ENCODE measurements at regions not wholly inside any gene's neighbourhood (a gene's known extent, or its start where the extent isn't known, plus 50 kb on each side); places are given as distances from the start of the nearest gene placed in this dataset.

- peak; percentile 5 for DNase-seq (ENCODE audit: extremely low read depth, low read depth)
- TF ChIP-seq, protein P1, sequence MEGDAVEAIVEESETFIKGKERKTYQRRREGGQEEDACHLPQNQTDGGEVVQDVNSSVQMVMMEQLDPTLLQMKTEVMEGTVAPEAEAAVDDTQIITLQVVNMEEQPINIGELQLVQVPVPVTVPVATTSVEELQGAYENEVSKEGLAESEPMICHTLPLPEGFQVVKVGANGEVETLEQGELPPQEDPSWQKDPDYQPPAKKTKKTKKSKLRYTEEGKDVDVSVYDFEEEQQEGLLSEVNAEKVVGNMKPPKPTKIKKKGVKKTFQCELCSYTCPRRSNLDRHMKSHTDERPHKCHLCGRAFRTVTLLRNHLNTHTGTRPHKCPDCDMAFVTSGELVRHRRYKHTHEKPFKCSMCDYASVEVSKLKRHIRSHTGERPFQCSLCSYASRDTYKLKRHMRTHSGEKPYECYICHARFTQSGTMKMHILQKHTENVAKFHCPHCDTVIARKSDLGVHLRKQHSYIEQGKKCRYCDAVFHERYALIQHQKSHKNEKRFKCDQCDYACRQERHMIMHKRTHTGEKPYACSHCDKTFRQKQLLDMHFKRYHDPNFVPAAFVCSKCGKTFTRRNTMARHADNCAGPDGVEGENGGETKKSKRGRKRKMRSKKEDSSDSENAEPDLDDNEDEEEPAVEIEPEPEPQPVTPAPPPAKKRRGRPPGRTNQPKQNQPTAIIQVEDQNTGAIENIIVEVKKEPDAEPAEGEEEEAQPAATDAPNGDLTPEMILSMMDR (IDR thresholded peaks at IDR 0.05; ENCODE audit: low read depth, low read length) = no peak
These were observed 228.5 kb downstream of the PCDH7 start for GRCh38 chr4:30948653-30949052.

- DNase-seq (ENCODE audit: extremely low read depth, low read depth) = no peak
- TF ChIP-seq, protein P1 (IDR thresholded peaks at IDR 0.05; ENCODE audit: low read depth, low read length) = no peak
These were observed 230.6 kb downstream of the PCDH7 start for GRCh38 chr4:30950737-30951136.

DNA sequence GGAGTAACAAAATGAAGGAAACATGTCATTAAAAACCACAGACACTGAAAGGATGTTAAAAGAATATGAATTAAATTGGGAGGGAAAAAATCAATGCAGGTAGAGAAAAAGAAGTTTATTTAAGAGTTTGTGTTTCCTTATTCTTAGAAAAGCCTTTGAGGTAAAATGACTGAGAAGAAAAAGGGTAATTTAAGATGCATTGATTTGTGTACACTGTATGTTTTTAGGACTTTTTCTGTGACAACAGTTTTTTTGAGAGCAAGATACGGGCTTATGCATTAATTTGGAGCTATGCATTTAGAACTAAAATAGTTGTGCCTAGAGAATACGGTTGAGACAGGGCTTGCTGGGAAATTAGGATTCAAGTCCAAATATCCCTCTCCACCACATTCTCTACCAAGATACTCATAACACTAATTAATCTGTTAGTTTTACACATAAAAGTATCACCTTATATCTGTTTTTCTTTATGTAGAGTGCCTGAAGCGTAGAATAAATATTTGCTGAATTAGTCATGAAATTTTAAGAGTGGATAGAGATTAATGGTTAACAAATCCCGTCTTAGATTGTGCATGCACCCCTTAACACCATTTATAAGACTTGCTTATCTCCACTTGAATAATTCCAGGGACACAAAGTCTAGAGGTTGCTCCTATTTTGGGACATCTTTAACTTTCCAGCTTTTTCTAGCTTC lies 232.5 kb downstream of the PCDH7 start:
- no peak for DNase-seq (ENCODE audit: extremely low read depth, low read depth)
- TF ChIP-seq, protein P1 (IDR thresholded peaks at IDR 0.05; ENCODE audit: low read depth, low read length) = no peak

DNA sequence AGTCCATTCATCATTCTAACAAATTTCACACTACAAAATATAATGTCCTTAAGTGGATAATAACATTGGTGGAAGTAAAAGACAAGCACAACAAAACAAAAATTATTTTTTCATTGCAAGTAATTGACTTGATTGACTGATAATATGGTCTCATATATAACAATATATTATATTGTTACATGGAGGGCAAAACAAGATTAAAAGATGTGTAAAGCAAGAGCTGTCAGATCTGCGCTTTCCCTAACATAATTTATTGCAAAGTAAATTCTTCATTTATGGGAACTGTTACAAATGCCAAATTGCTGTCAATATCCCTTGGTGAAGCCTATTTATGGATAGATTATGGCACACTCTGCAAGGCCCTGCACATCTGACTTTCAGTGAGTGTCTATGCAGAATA lies 233.6 kb downstream of the PCDH7 start:
- TF ChIP-seq, protein P1 (IDR thresholded peaks at IDR 0.05; ENCODE audit: low read depth, low read length) = no peak
- no peak for DNase-seq (ENCODE audit: extremely low read depth, low read depth)

DNA sequence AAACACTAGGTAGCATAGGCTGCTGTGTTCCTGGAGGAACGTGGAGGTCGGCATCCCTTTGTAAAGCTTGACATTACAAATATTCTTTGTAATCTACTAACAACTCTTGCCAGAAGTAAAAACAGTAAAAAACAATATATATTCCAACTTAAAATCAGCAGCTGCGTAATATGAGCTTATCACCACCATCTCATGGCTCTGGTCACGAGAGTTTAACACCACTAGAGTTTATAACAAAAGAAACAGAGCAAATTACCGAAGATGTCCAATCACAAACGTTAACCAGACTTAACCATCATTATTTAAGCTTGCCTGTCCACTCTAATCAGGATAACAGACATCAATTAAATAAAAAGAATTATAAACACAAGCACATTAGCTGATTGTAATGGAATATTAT lies 236.7 kb downstream of the PCDH7 start:
- DNase-seq (ENCODE audit: extremely low read depth, low read depth) = no peak
- TF ChIP-seq, protein P1 (IDR thresholded peaks at IDR 0.05; ENCODE audit: low read depth, low read length) = no peak

- DNase-seq (ENCODE audit: extremely low read depth, low read depth) = no peak
- TF ChIP-seq, protein P1 (IDR thresholded peaks at IDR 0.05; ENCODE audit: low read depth, low read length) = no peak
These were observed 237.5 kb downstream of the PCDH7 start for GRCh38 chr4:30957706-30958105.

GRCh38 chr4:30959781-30960485 lies 239.8 kb downstream of the PCDH7 start:
- TF ChIP-seq, protein P1 (IDR thresholded peaks at IDR 0.05; ENCODE audit: low read depth, low read length) = no peak
- DNase-seq (ENCODE audit: extremely low read depth, low read depth) = no peak
